CD4-positive, alpha-beta T cell (primary cell): ENCODE measurements at regions not wholly inside any gene's neighbourhood (a gene's known extent, or its start where the extent isn't known, plus 50 kb on each side); places are given as distances from the start of the nearest gene placed in this dataset.

Source experiments
- ATAC-seq: fragments of 200-7000 bp; cut with Tn5 transposase; one replicate; pipeline ENCODE4 v1.10.0; 2022; ENCODE audit warnings: mild to moderate bottlenecking; ENCODE audit not compliant: poor library complexity
- CTCF ChIA-PET: fragments of 350-600 bp; sonication (Branson Sonifier 250); formaldehyde crosslinking; loops from one replicate; lab custom pipeline; 2021; ENCODE audit warnings: antibody characterized with exemption, inconsistent platforms; lab: Charles Lee
- POLR2A ChIA-PET: fragments of 350-600 bp; sonication (Branson Sonifier 250); formaldehyde crosslinking; loops from one replicate; lab custom pipeline; 2021; ENCODE audit warnings: antibody characterized with exemption, inconsistent platforms; lab: Charles Lee
- DNase-seq, 14 experiments: peaks; one replicate each; pipeline ENCODE4 v3.0.0-alpha.2; 2013 to 2020; ENCODE audit warnings: mixed read lengths in 2 of 14
- H3K27ac ChIP-seq, 2 donors: one replicate each; pipeline versions ENCODE4 v1.5.1 to v1.7.0; 2013; ENCODE audit warnings: low read length in 2 of 2, low read depth in 1 of 2, mild to moderate bottlenecking in 1 of 2
- H3K27me3 ChIP-seq, 2 experiments: 1 replicate in 1 of 2; 2 replicates in 1 of 2; pipeline versions ENCODE4 v1.6.1 to v1.7.0; 2013; ENCODE audit warnings: low read length in 2 of 2, control low read depth in 1 of 2, mild to moderate bottlenecking in 1 of 2, moderate library complexity in 1 of 2; ENCODE audit not compliant: insufficient read depth in 2 of 2, control insufficient read depth in 1 of 2
- H3K36me3 ChIP-seq: one replicate; pipeline ENCODE4 v1.6.1; 2013; ENCODE audit warnings: low read length, control low read depth; ENCODE audit not compliant: insufficient read depth
- H3K4me1 ChIP-seq: one replicate; pipeline ENCODE4 v1.6.1; 2013; ENCODE audit warnings: low read length, control low read depth; ENCODE audit not compliant: insufficient read depth
- H3K4me3 ChIP-seq: one replicate; pipeline ENCODE4 v1.5.1; 2013; ENCODE audit warnings: mild to moderate bottlenecking, low read length, moderate library complexity
- H3K9me3 ChIP-seq, 2 experiments: 1 replicate in 1 of 2; 2 replicates in 1 of 2; pipeline versions ENCODE4 v1.6.1 to v1.7.0; 2013; ENCODE audit warnings: low read length in 2 of 2, mild to moderate bottlenecking in 2 of 2, control low read depth in 1 of 2, moderate library complexity in 1 of 2; ENCODE audit not compliant: control insufficient read depth in 1 of 2, insufficient read depth in 1 of 2
- H3K27ac Mint-ChIP-seq: one replicate; pipeline ENCODE4 v1.8.0; 2020; ENCODE audit warnings: mixed read lengths
- H3K27me3 Mint-ChIP-seq: one replicate; pipeline ENCODE4 v1.8.0; 2021; ENCODE audit warnings: mixed read lengths
- H3K36me3 Mint-ChIP-seq: one replicate; pipeline ENCODE4 v1.8.0; 2021; ENCODE audit warnings: low read depth, mixed read lengths
- H3K4me1 Mint-ChIP-seq: one replicate; pipeline ENCODE4 v1.8.0; 2021; ENCODE audit warnings: low read depth, mixed read lengths
- H3K4me3 Mint-ChIP-seq: one replicate; pipeline ENCODE4 v1.8.0; 2020; ENCODE audit warnings: mild to moderate bottlenecking, mixed read lengths
- H3K9me3 Mint-ChIP-seq: one replicate; pipeline ENCODE4 v1.8.0; 2020; ENCODE audit warnings: mixed read lengths
- intact Hi-C, 2 experiments: fragments of 100-400 bp; cut with DNase I in 1 of 2; cut with micrococcal nuclease in 1 of 2; formaldehyde crosslinking; loops; one replicate each; pipeline versions ENCODE4 v1.15.1 to v1.9.0; 2023 to 2025; cut with DNase I, micrococcal nuclease
- TF ChIP-seq, protein P1 (sequence below): fragments of 200-600 bp; IDR thresholded peaks from one replicate; pipeline ENCODE4 v1.8.0; 2022; ENCODE audit warnings: antibody characterized with exemption, mild to moderate bottlenecking

DNA sequence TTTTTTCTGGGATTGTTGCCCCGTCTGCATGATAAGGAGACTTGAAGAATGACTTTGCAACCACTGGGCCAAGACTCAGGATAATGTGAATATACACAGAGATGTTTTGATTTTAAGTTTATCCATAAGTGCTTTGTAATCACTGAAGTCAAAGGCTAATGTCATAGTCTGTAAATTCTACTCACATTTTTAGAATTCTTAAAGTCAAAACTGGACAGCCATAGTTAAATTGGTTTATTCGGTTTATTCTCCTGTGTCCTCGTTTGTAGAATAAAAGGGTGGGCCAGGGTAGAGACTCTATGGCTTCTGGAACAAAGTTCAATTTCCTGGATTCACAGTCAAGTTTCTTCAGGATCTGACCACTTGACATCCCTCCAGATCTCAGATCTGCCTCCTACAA lies 327.7 kb upstream of the TNC start:
- Mint-ChIP-seq H3K9me3 (no peaks in the 10 kb centered on the region), H3K27me3 (peaks cover 4% of the 10 kb centered on the region), H3K4me3 (no peak overlapping the region), H3K36me3 (no peaks in the 10 kb centered on the region), H3K27ac (no peak overlapping the region), H3K4me1 (no peaks in the 10 kb centered on the region)
- intact Hi-C loops = no loop called here
- POLR2A ChIA-PET = no interaction called here
- ATAC-seq (no peak), DNase-seq (no peak)
- H3K4me1 ChIP-seq = no peaks in the 10 kb centered on the region
- TF ChIP-seq, protein P1, sequence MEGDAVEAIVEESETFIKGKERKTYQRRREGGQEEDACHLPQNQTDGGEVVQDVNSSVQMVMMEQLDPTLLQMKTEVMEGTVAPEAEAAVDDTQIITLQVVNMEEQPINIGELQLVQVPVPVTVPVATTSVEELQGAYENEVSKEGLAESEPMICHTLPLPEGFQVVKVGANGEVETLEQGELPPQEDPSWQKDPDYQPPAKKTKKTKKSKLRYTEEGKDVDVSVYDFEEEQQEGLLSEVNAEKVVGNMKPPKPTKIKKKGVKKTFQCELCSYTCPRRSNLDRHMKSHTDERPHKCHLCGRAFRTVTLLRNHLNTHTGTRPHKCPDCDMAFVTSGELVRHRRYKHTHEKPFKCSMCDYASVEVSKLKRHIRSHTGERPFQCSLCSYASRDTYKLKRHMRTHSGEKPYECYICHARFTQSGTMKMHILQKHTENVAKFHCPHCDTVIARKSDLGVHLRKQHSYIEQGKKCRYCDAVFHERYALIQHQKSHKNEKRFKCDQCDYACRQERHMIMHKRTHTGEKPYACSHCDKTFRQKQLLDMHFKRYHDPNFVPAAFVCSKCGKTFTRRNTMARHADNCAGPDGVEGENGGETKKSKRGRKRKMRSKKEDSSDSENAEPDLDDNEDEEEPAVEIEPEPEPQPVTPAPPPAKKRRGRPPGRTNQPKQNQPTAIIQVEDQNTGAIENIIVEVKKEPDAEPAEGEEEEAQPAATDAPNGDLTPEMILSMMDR = no peak
- no peaks in the 10 kb centered on the region for H3K9me3 ChIP-seq
- CTCF ChIA-PET = no interaction called here
- H3K4me3 ChIP-seq = no peak overlapping the region
- H3K27me3 ChIP-seq = no peaks in the 10 kb centered on the region
- H3K36me3 ChIP-seq = no peaks in the 10 kb centered on the region
- H3K27ac ChIP-seq = no peak overlapping the region

DNA sequence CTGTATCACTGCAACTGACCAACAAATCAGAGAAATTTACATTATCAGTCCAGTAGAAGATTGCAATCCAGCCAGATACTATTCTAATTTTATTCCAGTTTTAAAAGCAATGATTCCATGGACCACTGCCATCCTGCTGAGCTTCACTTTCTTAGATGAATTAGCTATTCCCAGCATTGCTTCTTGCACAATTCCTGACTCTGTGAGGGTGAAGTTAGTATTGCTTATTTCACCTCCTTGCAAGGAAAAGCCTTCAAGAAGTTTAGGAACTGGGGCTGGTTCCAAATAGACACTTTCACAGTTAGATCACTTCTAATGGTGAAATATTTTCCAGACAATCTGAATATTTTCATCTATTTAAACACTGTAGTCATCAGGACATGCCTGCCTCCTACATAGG lies 338.6 kb upstream of the TNC start:
- H3K4me3 ChIP-seq = no peak overlapping the region
- no peaks in the 10 kb centered on the region for H3K9me3 ChIP-seq
- H3K36me3 Mint-ChIP-seq = no peaks in the 10 kb centered on the region
- no peak overlapping the region for H3K27ac ChIP-seq
- H3K27me3 ChIP-seq = peaks cover 0 to 3% of the 10 kb centered on the region in 2 experiments
- peaks cover 41% of the 10 kb centered on the region for H3K27me3 Mint-ChIP-seq
- no peaks in the 10 kb centered on the region for H3K4me1 Mint-ChIP-seq
- ATAC-seq (no peak), DNase-seq (no peak)
- H3K4me3 Mint-ChIP-seq = no peak overlapping the region
- H3K27ac Mint-ChIP-seq = no peak overlapping the region
- H3K4me1 ChIP-seq = no peaks in the 10 kb centered on the region
- ChIA-PET POLR2A (no interaction called here), CTCF (no interaction called here)
- H3K9me3 Mint-ChIP-seq = no peaks in the 10 kb centered on the region
- intact Hi-C loops = no loop called here
- H3K36me3 ChIP-seq = no peaks in the 10 kb centered on the region
- TF ChIP-seq, protein P1 = no peak

DNA sequence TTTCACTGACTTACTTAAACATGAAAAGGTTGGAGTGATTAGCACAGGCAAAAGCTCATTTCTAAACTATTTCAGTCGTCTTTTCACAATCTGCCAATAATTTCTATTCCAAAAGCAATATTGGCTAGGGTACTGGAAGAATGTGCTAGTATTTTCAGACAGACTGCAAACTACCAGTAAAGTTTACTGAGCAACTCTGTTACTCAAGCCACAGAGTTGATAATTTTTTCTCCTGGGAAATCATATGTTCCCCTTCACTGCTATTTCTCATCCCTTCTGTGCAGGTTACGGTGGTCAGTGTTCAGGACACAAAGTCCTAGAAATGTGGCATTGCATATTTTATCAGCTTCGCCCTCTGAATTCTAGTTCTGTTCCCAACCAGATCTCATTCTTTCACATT lies 343.3 kb upstream of the TNC start:
- ATAC-seq = no peak
- CTCF ChIA-PET = no interaction called here

More for the DNA sequence above, 343.3 kb upstream of the TNC start:
- DNase-seq = no peak
- H3K27ac ChIP-seq = no peak overlapping the region
- peaks cover 30% of the 10 kb centered on the region for H3K27me3 Mint-ChIP-seq
- no peaks in the 10 kb centered on the region for H3K9me3 ChIP-seq
- H3K4me1 Mint-ChIP-seq = no peaks in the 10 kb centered on the region
- H3K27me3 ChIP-seq = peaks cover 0 to 3% of the 10 kb centered on the region in 2 experiments
- H3K4me3 Mint-ChIP-seq = no peak overlapping the region
- H3K4me3 ChIP-seq = no peak overlapping the region
- H3K4me1 ChIP-seq = no peaks in the 10 kb centered on the region
- POLR2A ChIA-PET = no interaction called here
- H3K9me3 Mint-ChIP-seq = no peaks in the 10 kb centered on the region
- TF ChIP-seq, protein P1 = no peak
- no peak overlapping the region for H3K27ac Mint-ChIP-seq
- H3K36me3 Mint-ChIP-seq = no peaks in the 10 kb centered on the region
- intact Hi-C loops = no loop called here
- H3K36me3 ChIP-seq = no peaks in the 10 kb centered on the region
